Hematopoietic multipotent progenitor cell treated with erythropoietin and hydrocortisone succinate and interleukin-3 and kit ligand, for 4 days (in vitro differentiated cells): ENCODE measurements at regions not wholly inside any gene's neighbourhood (a gene's known extent, or its start where the extent isn't known, plus 50 kb on each side); places are given as distances from the start of the nearest gene placed in this dataset.
A peak's percentile ranks its signal among the peaks of the same experiment; 100 is the strongest.
"Not testable (repeated sequence)": the region's sequence is repeated elsewhere in the genome, so short reads cannot be mapped to it uniquely, and the experiment has no call there.

Experiments used
- DNase-seq: peaks from one replicate; pipeline ENCODE4 v3.0.0-alpha.2; 2015

DNA sequence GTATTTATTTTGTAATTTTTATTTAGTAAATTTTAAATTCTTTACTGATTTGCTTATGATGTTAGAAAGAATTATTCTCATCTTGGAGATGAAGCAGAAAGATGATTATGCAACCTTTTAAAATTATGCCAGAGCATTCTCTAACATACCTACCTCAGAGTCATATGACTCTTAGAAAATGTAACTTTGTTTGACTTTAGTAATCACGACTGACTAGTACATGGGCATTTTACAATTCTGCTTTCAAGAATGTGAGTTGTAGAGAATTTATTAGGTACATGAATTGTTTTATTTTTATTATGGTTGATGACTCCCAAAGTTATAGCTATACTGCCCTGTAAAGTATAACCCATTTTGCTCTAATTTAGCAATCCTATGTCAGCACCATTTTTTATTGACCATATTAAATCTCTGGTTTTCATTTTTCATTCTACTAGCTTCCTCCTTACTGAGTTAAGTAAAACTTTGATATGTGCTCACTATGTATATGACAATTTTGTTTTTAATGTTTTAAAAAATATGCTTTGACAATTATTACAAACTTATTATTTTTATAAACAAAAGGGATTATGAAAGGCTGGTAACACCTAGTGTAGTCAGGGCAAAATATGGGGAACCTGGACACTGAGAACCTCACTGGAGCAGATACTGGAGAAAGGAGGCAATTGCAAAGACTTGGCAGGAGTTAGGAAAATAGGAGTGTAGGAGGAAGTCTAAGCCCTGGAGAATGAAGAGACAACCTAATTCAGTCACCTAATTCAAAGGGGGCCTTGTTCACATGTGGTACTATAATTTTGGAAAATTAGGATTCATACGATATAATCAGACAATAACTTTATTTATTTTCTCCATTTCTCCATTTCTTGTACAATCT lies 249.7 kb upstream of the DAB2 start:
- no peak for DNase-seq

DNA sequence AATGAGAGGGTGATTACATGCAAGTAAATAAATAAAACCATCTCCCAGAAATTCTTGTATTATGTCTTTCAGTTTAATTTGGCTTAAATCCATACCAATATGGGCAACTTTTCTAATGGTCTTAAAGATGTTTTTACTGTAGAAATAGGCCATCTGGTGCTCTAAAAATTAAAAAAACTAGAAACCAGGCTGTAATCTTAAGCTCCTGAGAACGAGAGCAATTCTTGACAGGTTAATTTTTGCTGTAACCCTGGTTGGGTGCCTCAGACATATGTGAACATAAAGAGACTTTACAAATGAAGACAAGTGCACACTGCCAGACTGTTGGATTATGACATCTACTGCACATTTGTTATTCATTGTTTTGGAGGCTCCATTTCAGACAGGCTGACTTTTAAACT lies 246.8 kb upstream of the DAB2 start:
- no peak for DNase-seq

DNA sequence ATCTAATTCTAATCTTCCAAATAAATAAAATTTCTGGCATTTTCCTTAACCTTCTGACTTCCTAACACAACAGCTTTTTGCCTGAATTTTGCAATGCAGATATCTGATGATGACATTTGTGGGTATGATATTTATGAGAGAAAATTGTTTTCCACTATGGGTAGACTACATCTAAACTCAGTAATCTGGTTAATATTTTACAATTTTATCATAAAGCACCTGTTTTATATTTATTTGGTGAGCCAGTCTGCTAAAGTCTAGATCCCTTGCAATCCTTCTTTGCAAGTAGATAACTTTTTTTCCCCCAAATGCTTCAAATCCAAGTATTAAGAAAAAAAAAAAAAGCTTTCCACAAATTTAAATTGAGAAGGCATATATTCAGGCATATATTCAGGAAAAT lies 246.2 kb upstream of the DAB2 start:
- no peak for DNase-seq

- DNase-seq, result no peak
Measured at GRCh38 chr5:39670391-39670790, 245.6 kb upstream of the DAB2 start.

- no peak for DNase-seq
Measured at GRCh38 chr5:39668980-39669379, 244.2 kb upstream of the DAB2 start.

- no peak for DNase-seq
Measured at GRCh38 chr5:39665328-39665727, 240.5 kb upstream of the DAB2 start.

DNA sequence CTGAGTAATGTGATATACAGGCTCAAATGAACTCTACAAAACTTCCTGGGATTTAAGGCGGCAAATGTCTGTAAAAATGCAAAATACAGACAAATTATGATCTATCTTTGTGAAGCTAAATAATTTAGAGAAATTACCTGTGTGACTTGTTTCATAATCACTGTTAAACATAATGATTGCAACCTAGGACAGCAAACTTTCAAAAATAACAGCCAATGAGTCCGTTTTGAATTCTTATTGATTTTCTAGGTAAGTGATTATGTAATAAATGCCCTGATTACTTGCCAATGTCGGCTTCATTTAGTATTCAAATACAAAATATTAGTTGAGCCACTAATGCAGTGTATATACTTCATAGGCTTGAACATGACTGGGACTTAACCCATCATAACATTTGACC lies 238.2 kb upstream of the DAB2 start:
- no peak for DNase-seq

- DNase-seq, result no peak
Measured at GRCh38 chr5:39661026-39661779, 236.4 kb upstream of the DAB2 start.

GRCh38 chr5:39660020-39660419 lies 235.2 kb upstream of the DAB2 start:
- DNase-seq, result no peak

- no peak for DNase-seq
Measured at GRCh38 chr5:39658866-39659265, 234.1 kb upstream of the DAB2 start.

- DNase-seq, result no peak
Measured at GRCh38 chr5:39657943-39658342, 233.2 kb upstream of the DAB2 start.

DNA sequence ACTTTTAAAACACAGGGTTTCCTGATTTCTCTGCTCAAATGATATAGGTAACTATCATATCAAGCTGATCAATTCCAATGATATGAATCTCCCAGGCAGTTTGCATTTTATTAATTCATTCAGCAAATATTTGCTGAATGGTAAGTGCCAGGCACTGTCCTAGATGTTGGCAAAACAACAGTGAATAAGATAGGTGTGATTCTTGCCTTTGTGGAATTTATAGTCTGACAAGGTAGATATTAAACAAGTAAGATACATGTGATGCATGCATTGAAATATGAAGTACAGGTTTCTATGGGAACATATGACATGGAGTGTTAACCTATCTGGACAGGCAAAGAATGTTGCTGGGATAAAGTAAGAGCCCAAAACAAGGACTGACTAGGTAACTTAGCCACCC lies 231.8 kb upstream of the DAB2 start:
- no peak for DNase-seq

DNA sequence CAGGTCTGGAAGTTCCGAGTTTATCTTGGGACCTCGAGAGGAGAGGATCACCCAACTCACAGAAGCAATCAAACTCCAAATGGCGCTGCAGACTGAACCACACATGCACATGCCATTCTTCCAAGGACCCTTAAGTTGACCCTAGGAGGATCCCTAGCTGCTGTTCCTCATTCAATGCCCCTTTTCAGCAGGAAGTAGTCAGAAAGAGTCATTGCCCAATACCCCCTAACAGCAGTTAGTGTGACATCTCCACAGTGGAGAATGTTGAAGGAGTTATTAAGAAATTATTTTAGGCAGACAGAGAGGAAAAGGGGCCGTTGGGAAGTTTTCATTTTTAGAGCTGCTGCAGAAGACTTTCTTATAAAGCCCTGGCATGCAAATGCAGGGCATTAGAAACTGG lies 229.9 kb upstream of the DAB2 start:
- peak; percentile 11 for DNase-seq

- DNase-seq, result not testable (repeated sequence)
Measured at GRCh38 chr5:39652481-39652880, 227.7 kb upstream of the DAB2 start.

- DNase-seq, result no peak
Measured at GRCh38 chr5:39652036-39652435, 227.3 kb upstream of the DAB2 start.

DNA sequence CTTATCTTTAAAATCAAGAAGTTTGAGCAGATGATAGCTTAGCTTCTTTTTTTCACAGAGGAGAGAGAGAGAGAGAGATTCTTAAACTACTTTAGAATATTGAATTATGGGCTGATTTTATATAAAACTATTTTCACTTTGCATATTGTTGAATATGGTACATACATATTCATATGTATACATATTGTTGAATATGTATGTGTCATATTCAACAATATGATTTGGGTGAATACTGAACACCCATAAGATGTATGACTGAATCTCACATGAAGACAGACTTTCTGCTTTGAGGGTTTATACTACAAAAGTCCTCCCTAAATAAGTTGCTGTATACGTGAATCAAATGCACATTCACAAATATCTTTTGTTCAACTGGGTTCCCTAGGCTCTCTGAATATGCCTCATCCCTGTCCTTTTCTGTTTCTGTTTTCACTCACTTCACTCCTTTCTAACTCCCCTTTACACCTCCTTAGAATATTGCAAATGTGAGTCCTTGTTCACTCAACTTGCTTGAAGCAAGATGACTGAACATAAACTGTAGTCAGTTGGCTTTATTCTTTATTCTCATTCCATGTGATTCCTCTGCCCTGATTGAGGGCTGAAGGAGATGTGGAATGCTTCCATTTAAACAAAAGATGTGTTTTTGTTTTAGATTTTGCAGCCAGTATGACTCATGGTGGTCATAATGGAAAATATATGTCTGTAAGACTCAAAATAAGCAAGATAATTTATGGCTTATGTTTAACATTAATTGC lies 225.4 kb upstream of the DAB2 start:
- no peak for DNase-seq

DNA sequence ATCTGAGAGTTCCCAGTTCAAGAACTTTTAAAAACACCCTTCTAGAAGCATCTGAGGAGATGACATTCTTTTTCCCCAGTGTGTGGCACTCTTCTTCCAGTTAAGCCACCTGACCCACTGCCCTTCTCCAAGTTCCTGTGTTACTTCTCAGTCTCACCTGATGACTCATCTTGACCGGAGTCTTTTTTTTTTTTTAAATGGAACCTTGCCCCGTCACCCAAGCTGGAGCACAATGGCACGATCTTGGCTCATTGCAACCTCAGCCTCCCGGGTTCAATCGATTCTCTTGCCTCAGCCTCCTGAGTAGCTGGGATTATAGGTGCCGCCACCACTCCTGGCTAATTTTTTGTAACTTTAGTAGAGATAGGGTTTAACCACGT lies 224.1 kb upstream of the DAB2 start:
- DNase-seq, result no peak

DNA sequence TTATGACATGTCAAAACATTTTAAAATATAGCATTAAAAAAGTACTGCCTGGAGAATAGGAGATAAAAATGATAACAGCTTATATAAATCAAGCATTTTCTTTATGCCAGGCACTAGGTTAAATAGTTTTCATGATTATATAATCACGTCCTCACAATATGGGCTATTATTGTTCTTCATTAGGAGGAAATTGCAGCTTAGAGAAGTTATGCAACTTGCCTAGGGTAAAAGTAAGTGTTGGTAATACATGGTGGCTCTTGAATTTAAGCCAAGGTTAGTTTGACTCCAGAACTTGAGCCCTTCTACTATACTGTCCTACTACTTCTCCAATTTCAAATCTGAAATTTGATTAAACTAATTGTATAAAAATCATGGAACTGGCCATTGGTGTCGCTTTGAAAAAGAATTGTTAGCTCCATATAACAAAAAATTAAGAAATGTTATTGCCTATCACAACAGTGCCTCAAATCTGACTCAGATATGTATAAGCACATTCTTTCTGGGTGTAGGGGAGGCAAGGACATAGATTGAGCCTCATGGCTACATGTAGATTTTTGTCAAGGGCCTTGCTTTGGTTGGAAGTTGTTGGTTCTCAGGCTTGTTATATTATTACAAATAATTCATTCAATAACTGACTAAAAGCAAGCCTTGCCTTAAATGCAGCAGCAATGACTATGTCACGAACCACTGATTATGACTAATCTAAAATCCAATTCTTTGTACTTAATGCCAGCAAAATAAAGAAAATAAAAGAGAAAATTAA lies 223.5 kb upstream of the DAB2 start:
- peak; percentile 1 for DNase-seq

DNA sequence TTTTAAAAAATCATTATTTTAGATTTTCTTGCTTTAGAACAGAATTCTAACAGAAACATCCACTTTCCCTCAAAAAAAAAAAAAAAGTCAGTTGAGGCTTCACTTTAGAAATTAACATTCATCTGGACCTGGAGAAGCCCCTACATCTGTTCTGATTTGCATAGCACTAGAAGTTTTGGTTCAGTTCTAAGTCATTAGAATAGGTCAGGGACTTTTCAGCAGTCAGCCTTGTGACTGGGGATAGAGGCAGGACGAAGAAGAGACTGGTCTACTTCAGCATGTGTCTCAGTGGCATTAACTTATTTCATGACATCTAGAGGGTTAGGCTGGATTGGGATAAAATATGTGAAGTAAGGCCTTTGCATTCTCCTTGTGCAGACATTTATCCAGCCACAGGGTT lies 215.8 kb upstream of the DAB2 start:
- DNase-seq, result no peak

DNA sequence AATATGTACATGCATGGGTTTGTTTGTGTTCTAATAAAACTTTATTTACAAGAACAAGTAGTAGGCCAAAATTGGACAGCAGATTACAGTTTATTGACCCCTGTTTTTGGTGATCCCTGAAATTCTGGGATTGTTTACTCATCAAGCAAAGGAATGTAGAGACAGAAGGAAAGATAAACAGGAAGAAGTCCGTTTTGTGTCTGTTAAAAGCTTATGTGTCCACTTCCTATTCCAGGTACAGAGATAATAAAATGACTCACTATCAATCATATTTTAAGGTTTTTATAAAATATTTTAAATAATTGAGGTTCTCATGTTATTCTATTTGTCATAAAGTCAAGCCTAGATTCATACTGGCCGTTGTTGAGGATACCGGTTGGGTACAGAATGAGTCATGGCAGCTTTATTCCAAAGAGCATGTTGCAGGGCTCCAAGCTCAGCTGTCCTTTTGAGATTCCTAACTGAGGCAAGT lies 214.9 kb upstream of the DAB2 start:
- DNase-seq, result no peak

DNA sequence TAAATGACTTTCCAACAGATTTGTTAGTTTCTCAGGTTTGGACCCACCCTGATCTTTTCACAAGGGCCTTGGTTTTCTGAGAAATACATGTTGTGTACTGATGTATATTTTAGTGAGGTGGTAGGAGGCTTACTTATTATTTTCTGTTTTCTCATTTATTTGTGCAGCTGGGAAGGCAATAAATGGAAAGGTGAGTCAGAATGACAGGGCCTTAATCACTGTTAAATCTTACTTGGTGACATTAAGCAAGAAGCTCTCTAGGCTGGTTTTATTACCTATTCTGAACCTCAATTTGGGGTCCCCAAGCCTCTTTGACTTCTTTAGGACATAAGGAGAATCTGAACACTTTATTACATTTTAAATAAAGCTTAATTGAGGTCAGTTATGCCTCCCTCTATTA lies 214.0 kb upstream of the DAB2 start:
- DNase-seq, result no peak

DNA sequence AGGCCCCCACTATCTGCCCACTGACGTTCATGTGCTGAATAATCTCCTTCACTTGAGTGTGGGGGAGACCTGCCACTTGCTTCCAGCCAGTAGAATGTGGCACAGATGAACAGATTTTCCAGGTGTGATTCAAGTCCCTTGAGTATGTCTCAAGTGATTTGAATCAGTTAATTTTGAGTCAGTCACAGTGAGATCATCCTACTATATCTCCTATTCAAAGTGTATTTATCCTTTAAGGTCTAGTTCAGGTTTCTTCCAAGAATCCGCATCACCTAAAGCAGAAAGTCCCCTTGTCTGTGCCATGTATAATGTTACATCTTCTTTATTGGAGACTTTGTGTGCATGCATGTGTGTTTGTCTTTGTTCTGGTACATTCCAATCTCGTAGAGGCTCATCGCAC lies 208.3 kb upstream of the DAB2 start:
- no peak for DNase-seq

DNA sequence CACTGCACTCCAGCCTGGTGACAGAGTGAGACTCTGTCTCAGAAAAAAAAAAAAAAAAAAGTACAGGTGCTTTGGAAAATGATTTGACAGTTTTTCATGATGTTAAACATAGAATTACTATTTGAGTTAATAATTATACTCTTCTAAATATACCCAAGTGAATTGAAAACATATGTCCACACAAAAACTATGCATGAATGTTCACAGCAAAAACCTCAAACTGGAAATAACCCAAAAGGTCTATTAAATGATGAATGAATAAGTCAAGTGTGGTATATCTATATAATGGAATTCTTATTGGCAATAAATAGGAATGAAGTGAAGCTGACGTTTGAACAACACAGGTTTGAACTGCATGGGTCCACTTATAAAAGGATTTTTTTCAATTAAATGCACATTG lies 207.2 kb upstream of the DAB2 start:
- DNase-seq, result no peak
